ENCODE measurements at regions not wholly inside any gene's neighbourhood (a gene's known extent, or its start where the extent isn't known, plus 50 kb on each side); places are given as distances from the start of the nearest gene placed in this dataset.

GRCh38 chr10:8527773-8528172 is 473.3 kb downstream of the GATA3 start (continued):
- TF ChIP-seq BCLAF1 (IDR thresholded peaks at IDR 0.05) = no peak

- Histone ChIP-seq H3K9ac (ENCODE audit: control insufficient read depth, insufficient read depth, low read length) (no peak overlapping the region), H3K4me2 (ENCODE audit: control insufficient read depth, insufficient read depth) (no peak overlapping the region), H3K4me3 (no peak overlapping the region), H3K27me3 (replicated peaks in 1 of 2; ENCODE audit: control insufficient read depth in 2 of 2, insufficient read depth in 2 of 2, low read length in 1 of 2) (no peaks in the 10 kb centered on the region; a peak in 1 of 4 replicates), H2AFZ (ENCODE audit: control insufficient read depth, low read depth, low read length) (no peak overlapping the region), H3K4me1 (ENCODE audit: control insufficient read depth, insufficient read depth, low read length) (no peaks in the 10 kb centered on the region), H4K20me1 (ENCODE audit: control insufficient read depth, insufficient read depth) (no peaks in the 10 kb centered on the region), H3K79me2 (ENCODE audit: control insufficient read depth, insufficient read depth, low read length) (no peaks in the 10 kb centered on the region), H3K36me3 (ENCODE audit: control insufficient read depth in 2 of 2, insufficient read depth in 2 of 2, low read length in 1 of 2) (no peaks in the 10 kb centered on the region), H3K9me3 (replicated peaks; ENCODE audit: control insufficient read depth, insufficient read depth, low read length) (no peaks in the 10 kb centered on the region), H3K27ac (ENCODE audit: control insufficient read depth, insufficient read depth) (no peak overlapping the region)
- no TSS peak for BruUV-seq (replicated peaks)
- no peak for FAIRE-seq
- in situ Hi-C loops (cut with MboI) = no loop called here
- no peak for ATAC-seq
- ChIA-PET RAD21 (ENCODE audit: unreplicated experiment) (no interaction called here), CTCF (no interaction called here), POLR2A (no interaction called here), SMC1A (ENCODE audit: uncharacterized antibody, unreplicated experiment) (interaction anchor here (1.1 kb wide), 1 partner anchor 14 kb away, joined by 3 read pairs; no protein-coding TSS in a partner anchor)
- TF ChIP-seq RB1 (IDR thresholded peaks at IDR 0.05; ENCODE audit: borderline replicate concordance) = no peak
- intact Hi-C loops (cut with micrococcal nuclease; ENCODE audit: unreplicated experiment) = no loop called here
- WGBS (ENCODE audit: insufficient coverage, insufficient replicate concordance, low lambda C conversion rate, missing lambda C conversion rate) = 29% methylated on average over 8 of the region's 8 CpGs
- no peak for DNase-seq (ENCODE audit: low read depth, low spot score)
Observed at GRCh38 chr10:8531116-8531515, 476.6 kb downstream of the GATA3 start.

- CTCF ChIA-PET = no interaction called here
- Histone ChIP-seq H3K27ac (ENCODE audit: control insufficient read depth, insufficient read depth) (no peak overlapping the region), H3K4me1 (ENCODE audit: control insufficient read depth, insufficient read depth, low read length) (no peaks in the 10 kb centered on the region), H3K4me3 (no peak overlapping the region), H3K36me3 (ENCODE audit: control insufficient read depth in 2 of 2, insufficient read depth in 2 of 2, low read length in 1 of 2) (no peaks in the 10 kb centered on the region), H2AFZ (ENCODE audit: control insufficient read depth, low read depth, low read length) (no peak overlapping the region), H3K27me3 (replicated peaks in 1 of 2; ENCODE audit: control insufficient read depth in 2 of 2, insufficient read depth in 2 of 2, low read length in 1 of 2) (no peaks in the 10 kb centered on the region; a peak in 1 of 4 replicates), H3K79me2 (ENCODE audit: control insufficient read depth, insufficient read depth, low read length) (no peaks in the 10 kb centered on the region), H4K20me1 (ENCODE audit: control insufficient read depth, insufficient read depth) (no peaks in the 10 kb centered on the region), H3K9ac (ENCODE audit: control insufficient read depth, insufficient read depth, low read length) (no peak overlapping the region), H3K4me2 (ENCODE audit: control insufficient read depth, insufficient read depth) (no peak overlapping the region), H3K9me3 (replicated peaks; ENCODE audit: control insufficient read depth, insufficient read depth, low read length) (no peaks in the 10 kb centered on the region)
- RAD21 ChIA-PET (ENCODE audit: unreplicated experiment) = no interaction called here
- POLR2A ChIA-PET = no interaction called here
- in situ Hi-C loops (cut with MboI) (no loop called here), intact Hi-C loops (cut with micrococcal nuclease; ENCODE audit: unreplicated experiment) (no loop called here)
- SMC1A ChIA-PET (ENCODE audit: uncharacterized antibody, unreplicated experiment) = interaction anchor here (0.7 kb wide), 1 partner anchor 22 kb away, joined by 3 read pairs; no protein-coding TSS in a partner anchor
- DNase-seq (ENCODE audit: low read depth, low spot score) (no peak), FAIRE-seq (no peak), ATAC-seq (no peak)
- BruUV-seq (replicated peaks) = no TSS peak
- TF ChIP-seq TCF12 (IDR thresholded peaks at IDR 0.05; ENCODE audit: low read depth, low read length) (no peak), FOS (IDR thresholded peaks at IDR 0.05; ENCODE audit: borderline replicate concordance, extremely low read depth, insufficient read length) (no peak), RELB (IDR thresholded peaks at IDR 0.05; ENCODE audit: low read depth) (no peak), ZNF384 (IDR thresholded peaks at IDR 0.05; ENCODE audit: borderline replicate concordance, low read depth, low read length) (no peak), RAD21 (IDR thresholded peaks at IDR 0.05; ENCODE audit: insufficient read depth, low read depth, low read length) (no peak), WRNIP1 (IDR thresholded peaks at IDR 0.05; ENCODE audit: borderline replicate concordance, low read depth, low read length) (no peak), ATF7 (IDR thresholded peaks at IDR 0.05; ENCODE audit: low read depth) (no peak), MLLT1 (IDR thresholded peaks at IDR 0.05) (no peak), EED (IDR thresholded peaks at IDR 0.05; ENCODE audit: low read depth) (no peak)
Observed at GRCh38 chr10:8532647-8533046, 478.2 kb downstream of the GATA3 start.
